ENCODE measurements at regions not wholly inside any gene's neighbourhood (a gene's known extent, or its start where the extent isn't known, plus 50 kb on each side); places are given as distances from the start of the nearest gene placed in this dataset.

DNA sequence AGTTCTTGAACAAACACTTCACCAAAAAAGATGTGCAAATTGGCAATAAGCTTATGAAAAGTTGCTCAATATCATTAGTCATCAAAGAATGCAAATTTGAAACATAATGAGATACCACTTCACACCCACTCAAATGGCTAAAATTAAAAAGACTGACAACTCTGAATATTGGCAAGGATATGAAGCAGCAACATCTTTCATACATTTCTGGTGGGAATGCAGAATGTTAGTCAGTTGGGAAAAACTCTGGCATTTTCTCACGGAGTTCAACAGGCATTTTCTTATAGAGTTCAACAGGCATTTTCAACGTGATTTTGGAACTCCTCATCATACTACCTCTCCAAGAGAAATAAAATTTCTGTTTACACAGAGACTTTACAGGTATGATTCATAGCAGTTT lies 297.4 kb upstream of the MAGEC2 start:
- POLR2A ChIA-PET, result no interaction called here
- CTCF ChIA-PET, result no interaction called here
- Histone ChIP-seq H3K36me3 (ENCODE audit: control insufficient read depth in 2 of 2, insufficient read depth in 1 of 2, low read length in 2 of 2) (no peaks in the 10 kb centered on the region), H3K4me3 (ENCODE audit: low read depth, low read length) (no peak overlapping the region), H3K27ac (ENCODE audit: extremely low read depth, low read depth, low read length) (no peak overlapping the region), H3K9me3 (ENCODE audit: control insufficient read depth, insufficient read depth, low read depth, low read length) (no peaks in the 10 kb centered on the region), H3K4me1 (ENCODE audit: control insufficient read depth, insufficient read depth, low read length) (no peaks in the 10 kb centered on the region)
- TF ChIP-seq ZNF548 (tag by site-specific recombination; IDR thresholded peaks at IDR 0.05) (no peak), FEZF1 (tag by site-specific recombination; IDR thresholded peaks at IDR 0.05) (no peak), ZNF843 (tag by site-specific recombination; IDR thresholded peaks at IDR 0.05) (no peak), ZNF214 (tag by site-specific recombination; IDR thresholded peaks at IDR 0.05; ENCODE audit: borderline replicate concordance) (no peak), TCF7L2 (IDR thresholded peaks at IDR 0.05; ENCODE audit: borderline replicate concordance, low read depth, low read length) (no peak), KLF10 (tag by site-specific recombination; IDR thresholded peaks at IDR 0.05) (no peak), ZNF248 (tag by site-specific recombination; IDR thresholded peaks at IDR 0.05) (no peak), GFI1B (tag by site-specific recombination; IDR thresholded peaks at IDR 0.05) (no peak)
- TF ChIP-seq, protein P1, sequence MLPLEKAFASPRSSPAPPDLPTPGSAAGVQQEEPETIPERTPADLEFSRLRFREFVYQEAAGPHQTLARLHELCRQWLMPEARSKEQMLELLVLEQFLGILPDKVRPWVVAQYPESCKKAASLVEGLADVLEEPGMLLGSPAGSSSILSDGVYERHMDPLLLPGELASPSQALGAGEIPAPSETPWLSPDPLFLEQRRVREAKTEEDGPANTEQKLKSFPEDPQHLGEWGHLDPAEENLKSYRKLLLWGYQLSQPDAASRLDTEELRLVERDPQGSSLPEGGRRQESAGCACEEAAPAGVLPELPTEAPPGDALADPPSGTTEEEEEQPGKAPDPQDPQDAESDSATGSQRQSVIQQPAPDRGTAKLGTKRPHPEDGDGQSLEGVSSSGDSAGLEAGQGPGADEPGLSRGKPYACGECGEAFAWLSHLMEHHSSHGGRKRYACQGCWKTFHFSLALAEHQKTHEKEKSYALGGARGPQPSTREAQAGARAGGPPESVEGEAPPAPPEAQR (tag by site-specific recombination; IDR thresholded peaks at IDR 0.05), result no peak
- TF ChIP-seq, protein P2, sequence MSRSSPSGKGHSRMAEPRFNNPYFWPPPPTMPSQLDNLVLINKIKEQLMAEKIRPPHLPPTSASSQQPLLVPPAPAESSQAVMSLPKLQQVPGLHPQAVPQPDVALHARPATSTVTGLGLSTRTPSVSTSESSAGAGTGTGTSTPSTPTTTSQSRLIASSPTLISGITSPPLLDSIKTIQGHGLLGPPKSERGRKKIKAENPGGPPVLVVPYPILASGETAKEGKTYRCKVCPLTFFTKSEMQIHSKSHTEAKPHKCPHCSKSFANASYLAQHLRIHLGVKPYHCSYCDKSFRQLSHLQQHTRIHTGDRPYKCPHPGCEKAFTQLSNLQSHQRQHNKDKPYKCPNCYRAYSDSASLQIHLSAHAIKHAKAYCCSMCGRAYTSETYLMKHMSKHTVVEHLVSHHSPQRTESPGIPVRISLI (tag by site-specific recombination; IDR thresholded peaks at IDR 0.05), result no peak
- TF ChIP-seq, protein P3, sequence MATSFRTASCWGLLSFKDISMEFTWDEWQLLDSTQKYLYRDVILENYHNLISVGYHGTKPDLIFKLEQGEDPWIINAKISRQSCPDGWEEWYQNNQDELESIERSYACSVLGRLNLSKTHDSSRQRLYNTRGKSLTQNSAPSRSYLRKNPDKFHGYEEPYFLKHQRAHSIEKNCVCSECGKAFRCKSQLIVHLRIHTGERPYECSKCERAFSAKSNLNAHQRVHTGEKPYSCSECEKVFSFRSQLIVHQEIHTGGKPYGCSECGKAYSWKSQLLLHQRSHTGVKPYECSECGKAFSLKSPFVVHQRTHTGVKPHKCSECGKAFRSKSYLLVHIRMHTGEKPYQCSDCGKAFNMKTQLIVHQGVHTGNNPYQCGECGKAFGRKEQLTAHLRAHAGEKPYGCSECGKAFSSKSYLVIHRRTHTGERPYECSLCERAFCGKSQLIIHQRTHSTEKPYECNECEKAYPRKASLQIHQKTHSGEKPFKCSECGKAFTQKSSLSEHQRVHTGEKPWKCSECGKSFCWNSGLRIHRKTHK (tag by site-specific recombination; IDR thresholded peaks at IDR 0.05), result no peak

DNA sequence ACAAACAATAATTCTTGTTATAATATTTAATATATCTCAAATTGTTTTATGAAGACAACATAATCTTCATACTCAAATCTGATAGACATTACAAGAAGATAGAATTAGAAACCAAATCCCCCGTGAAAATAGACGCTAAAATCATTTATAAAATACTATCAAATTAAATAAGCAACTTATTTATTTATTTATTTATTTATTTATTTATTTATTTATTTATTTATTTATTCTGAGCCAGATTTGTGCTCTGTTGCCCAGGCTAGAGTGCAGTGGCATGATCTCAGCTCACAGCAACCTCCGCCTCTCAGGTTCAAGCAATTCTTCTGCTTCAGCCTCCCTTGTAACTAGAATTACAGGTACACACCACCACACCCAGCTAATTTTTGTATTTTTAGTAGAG lies 294.9 kb upstream of the MAGEC2 start:
- no peaks in the 10 kb centered on the region for H3K4me1 ChIP-seq (ENCODE audit: control insufficient read depth, insufficient read depth, low read length)
- H3K9me3 ChIP-seq (ENCODE audit: control insufficient read depth, insufficient read depth, low read depth, low read length), result no peaks in the 10 kb centered on the region
- no peak overlapping the region for H3K4me3 ChIP-seq (ENCODE audit: low read depth, low read length)
- CTCF ChIA-PET, result no interaction called here
- no peaks in the 10 kb centered on the region for H3K36me3 ChIP-seq (ENCODE audit: control insufficient read depth in 2 of 2, insufficient read depth in 1 of 2, low read length in 2 of 2)
- POLR2A ChIA-PET, result no interaction called here
- H3K27ac ChIP-seq (ENCODE audit: extremely low read depth, low read depth, low read length), result no peak overlapping the region
- TF ChIP-seq, protein P4, sequence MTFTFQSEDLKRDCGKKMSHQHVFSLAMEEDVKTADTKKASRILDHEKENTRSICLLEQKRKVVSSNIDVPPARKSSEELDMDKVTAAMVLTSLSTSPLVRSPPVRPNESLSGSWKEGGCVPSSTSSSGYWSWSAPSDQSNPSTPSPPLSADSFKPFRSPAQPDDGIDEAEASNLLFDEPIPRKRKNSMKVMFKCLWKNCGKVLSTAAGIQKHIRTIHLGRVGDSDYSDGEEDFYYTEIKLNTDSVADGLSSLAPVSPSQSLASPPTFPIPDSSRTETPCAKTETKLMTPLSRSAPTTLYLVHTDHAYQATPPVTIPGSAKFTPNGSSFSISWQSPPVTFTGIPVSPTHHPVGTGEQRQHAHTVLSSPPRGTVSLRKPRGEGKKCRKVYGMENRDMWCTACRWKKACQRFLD (tag by site-specific recombination; IDR thresholded peaks at IDR 0.05), result no peak
- TF ChIP-seq GLIS2 (tag by site-specific recombination; IDR thresholded peaks at IDR 0.05) (no peak), ZNF394 (tag by site-specific recombination; IDR thresholded peaks at IDR 0.05; ENCODE audit: borderline replicate concordance) (peak; percentile 85), ZFP41 (tag by site-specific recombination; IDR thresholded peaks at IDR 0.05; ENCODE audit: borderline replicate concordance) (no peak), KLF10 (tag by site-specific recombination; IDR thresholded peaks at IDR 0.05) (no peak), OVOL3 (tag by site-specific recombination; IDR thresholded peaks at IDR 0.05) (no peak), ZNF266 (tag by site-specific recombination; IDR thresholded peaks at IDR 0.05; ENCODE audit: low read depth) (0 out of 2 replicates have a peak, but pooled peaks have one; percentile 28), YY2 (tag by site-specific recombination; IDR thresholded peaks at IDR 0.05) (no peak), GLIS1 (tag by site-specific recombination; IDR thresholded peaks at IDR 0.05) (no peak)
- TF ChIP-seq, protein P5, sequence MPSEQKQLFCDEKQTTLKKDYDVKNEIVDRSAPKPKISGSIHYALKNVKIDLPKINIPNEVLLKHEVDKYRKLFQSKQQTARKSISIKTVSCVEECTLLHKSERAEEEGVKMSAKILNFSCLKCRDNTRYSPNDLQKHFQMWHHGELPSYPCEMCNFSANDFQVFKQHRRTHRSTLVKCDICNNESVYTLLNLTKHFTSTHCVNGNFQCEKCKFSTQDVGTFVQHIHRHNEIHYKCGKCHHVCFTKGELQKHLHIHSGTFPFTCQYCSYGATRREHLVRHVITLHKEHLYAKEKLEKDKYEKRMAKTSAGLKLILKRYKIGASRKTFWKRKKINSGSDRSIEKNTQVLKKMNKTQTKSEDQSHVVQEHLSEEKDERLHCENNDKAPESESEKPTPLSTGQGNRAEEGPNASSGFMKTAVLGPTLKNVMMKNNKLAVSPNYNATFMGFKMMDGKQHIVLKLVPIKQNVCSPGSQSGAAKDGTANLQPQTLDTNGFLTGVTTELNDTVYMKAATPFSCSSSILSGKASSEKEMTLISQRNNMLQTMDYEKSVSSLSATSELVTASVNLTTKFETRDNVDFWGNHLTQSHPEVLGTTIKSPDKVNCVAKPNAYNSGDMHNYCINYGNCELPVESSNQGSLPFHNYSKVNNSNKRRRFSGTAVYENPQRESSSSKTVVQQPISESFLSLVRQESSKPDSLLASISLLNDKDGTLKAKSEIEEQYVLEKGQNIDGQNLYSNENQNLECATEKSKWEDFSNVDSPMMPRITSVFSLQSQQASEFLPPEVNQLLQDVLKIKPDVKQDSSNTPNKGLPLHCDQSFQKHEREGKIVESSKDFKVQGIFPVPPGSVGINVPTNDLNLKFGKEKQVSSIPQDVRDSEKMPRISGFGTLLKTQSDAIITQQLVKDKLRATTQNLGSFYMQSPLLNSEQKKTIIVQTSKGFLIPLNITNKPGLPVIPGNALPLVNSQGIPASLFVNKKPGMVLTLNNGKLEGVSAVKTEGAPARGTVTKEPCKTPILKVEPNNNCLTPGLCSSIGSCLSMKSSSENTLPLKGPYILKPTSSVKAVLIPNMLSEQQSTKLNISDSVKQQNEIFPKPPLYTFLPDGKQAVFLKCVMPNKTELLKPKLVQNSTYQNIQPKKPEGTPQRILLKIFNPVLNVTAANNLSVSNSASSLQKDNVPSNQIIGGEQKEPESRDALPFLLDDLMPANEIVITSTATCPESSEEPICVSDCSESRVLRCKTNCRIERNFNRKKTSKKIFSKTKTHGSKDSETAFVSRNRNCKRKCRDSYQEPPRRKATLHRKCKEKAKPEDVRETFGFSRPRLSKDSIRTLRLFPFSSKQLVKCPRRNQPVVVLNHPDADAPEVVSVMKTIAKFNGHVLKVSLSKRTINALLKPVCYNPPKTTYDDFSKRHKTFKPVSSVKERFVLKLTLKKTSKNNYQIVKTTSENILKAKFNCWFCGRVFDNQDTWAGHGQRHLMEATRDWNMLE (tag by site-specific recombination; conservative IDR thresholded peaks at IDR 0.05; ENCODE audit: low read depth), result peak; percentile 68
- TF ChIP-seq, protein P6, sequence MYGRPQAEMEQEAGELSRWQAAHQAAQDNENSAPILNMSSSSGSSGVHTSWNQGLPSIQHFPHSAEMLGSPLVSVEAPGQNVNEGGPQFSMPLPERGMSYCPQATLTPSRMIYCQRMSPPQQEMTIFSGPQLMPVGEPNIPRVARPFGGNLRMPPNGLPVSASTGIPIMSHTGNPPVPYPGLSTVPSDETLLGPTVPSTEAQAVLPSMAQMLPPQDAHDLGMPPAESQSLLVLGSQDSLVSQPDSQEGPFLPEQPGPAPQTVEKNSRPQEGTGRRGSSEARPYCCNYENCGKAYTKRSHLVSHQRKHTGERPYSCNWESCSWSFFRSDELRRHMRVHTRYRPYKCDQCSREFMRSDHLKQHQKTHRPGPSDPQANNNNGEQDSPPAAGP (tag by site-specific recombination; IDR thresholded peaks at IDR 0.05), result no peak
